ENCODE measurements at regions not wholly inside any gene's neighbourhood (a gene's known extent, or its start where the extent isn't known, plus 50 kb on each side); places are given as distances from the start of the nearest gene placed in this dataset.

- H3F3A ChIP-seq (ENCODE audit: control insufficient read depth, insufficient read depth): peaks cover 8% of the 10 kb centered on the region; the same call in 1 of the 2 replicates
- no peak overlapping the region for H3K4me3 ChIP-seq (ENCODE audit: low read length)
- no peak overlapping the region for H3K27ac ChIP-seq (ENCODE audit: low read depth, low read length)
- no peaks in the 10 kb centered on the region for H4K20me1 ChIP-seq (ENCODE audit: control insufficient read depth, insufficient read depth, low read depth, low read length)
- H3K9me2 ChIP-seq (replicated peaks; ENCODE audit: control insufficient read depth, low read length): no peaks in the 10 kb centered on the region
- H3K9me3 ChIP-seq (ENCODE audit: control insufficient read depth, insufficient read depth, low read length): no peaks in the 10 kb centered on the region; the same call in 1 of the 2 replicates
- H3K79me2 ChIP-seq (ENCODE audit: control insufficient read depth, low read length): no peaks in the 10 kb centered on the region
- no peak overlapping the region for H3K4me2 ChIP-seq (ENCODE audit: low read length)
- no peaks in the 10 kb centered on the region for H3K27me3 ChIP-seq (ENCODE audit: control insufficient read depth, low read length)
- no peaks in the 10 kb centered on the region; the same call in 1 of the 2 replicates for H3K36me3 ChIP-seq (ENCODE audit: control insufficient read depth, low read length)
- H3K4me1 ChIP-seq (ENCODE audit: control insufficient read depth, low read length): no peaks in the 10 kb centered on the region
- no peak for TF ChIP-seq CTCF (IDR thresholded peaks at IDR 0.05; ENCODE audit: low read depth, low read length, poor library complexity, severe bottlenecking)
- TF ChIP-seq EZH2phosphoT487 (IDR thresholded peaks at IDR 0.05; ENCODE audit: borderline replicate concordance, low read length): no peak
These were observed 366.5 kb downstream of the SEC14L1 start for GRCh38 chr17:77507111-77507885.

GRCh38 chr17:77508047-77508715 lies 367.4 kb downstream of the SEC14L1 start:
- H3K9me3 ChIP-seq (ENCODE audit: control insufficient read depth, insufficient read depth, low read length): no peaks in the 10 kb centered on the region; the same call in 1 of the 2 replicates
- no peak overlapping the region for H3K4me2 ChIP-seq (ENCODE audit: low read length)
- no peaks in the 10 kb centered on the region for H3K9me2 ChIP-seq (replicated peaks; ENCODE audit: control insufficient read depth, low read length)
- H4K20me1 ChIP-seq (ENCODE audit: control insufficient read depth, insufficient read depth, low read depth, low read length): no peaks in the 10 kb centered on the region
- H3F3A ChIP-seq (ENCODE audit: control insufficient read depth, insufficient read depth): peaks cover under 1% of the 10 kb centered on the region; the same call in 1 of the 2 replicates
- no peak overlapping the region for H3K27ac ChIP-seq (ENCODE audit: low read depth, low read length)
- H3K4me1 ChIP-seq (ENCODE audit: control insufficient read depth, low read length): no peaks in the 10 kb centered on the region
- H3K79me2 ChIP-seq (ENCODE audit: control insufficient read depth, low read length): no peaks in the 10 kb centered on the region
- no peaks in the 10 kb centered on the region for H3K36me3 ChIP-seq (ENCODE audit: control insufficient read depth, low read length)
- no peaks in the 10 kb centered on the region for H3K27me3 ChIP-seq (ENCODE audit: control insufficient read depth, low read length)
- TF ChIP-seq EZH2phosphoT487 (IDR thresholded peaks at IDR 0.05; ENCODE audit: borderline replicate concordance, low read length) (no peak), CTCF (IDR thresholded peaks at IDR 0.05; ENCODE audit: low read depth, low read length, poor library complexity, severe bottlenecking) (no peak)
- no peak overlapping the region for H3K4me3 ChIP-seq (ENCODE audit: low read length)

- Histone ChIP-seq H3K27me3 (ENCODE audit: control insufficient read depth, low read length) (no peaks in the 10 kb centered on the region), H3K9me3 (ENCODE audit: control insufficient read depth, insufficient read depth, low read length) (no peaks in the 10 kb centered on the region; the same call in 1 of the 2 replicates), H3K36me3 (ENCODE audit: control insufficient read depth, low read length) (no peaks in the 10 kb centered on the region), H3K9me2 (replicated peaks; ENCODE audit: control insufficient read depth, low read length) (no peaks in the 10 kb centered on the region), H4K20me1 (ENCODE audit: control insufficient read depth, insufficient read depth, low read depth, low read length) (no peaks in the 10 kb centered on the region), H3K79me2 (ENCODE audit: control insufficient read depth, low read length) (no peaks in the 10 kb centered on the region), H3K4me3 (ENCODE audit: low read length) (no peak overlapping the region), H3F3A (ENCODE audit: control insufficient read depth, insufficient read depth) (no peaks in the 10 kb centered on the region; the same call in 1 of the 2 replicates), H3K4me1 (ENCODE audit: control insufficient read depth, low read length) (no peaks in the 10 kb centered on the region), H3K4me2 (ENCODE audit: low read length) (no peak overlapping the region), H3K27ac (ENCODE audit: low read depth, low read length) (no peak overlapping the region)
- TF ChIP-seq CTCF (IDR thresholded peaks at IDR 0.05; ENCODE audit: low read depth, low read length, poor library complexity, severe bottlenecking) (no peak), EZH2phosphoT487 (IDR thresholded peaks at IDR 0.05; ENCODE audit: borderline replicate concordance, low read length) (no peak)
These were observed 368.3 kb downstream of the SEC14L1 start for GRCh38 chr17:77509089-77509488.
